H1 (cell line): ENCODE measurements at regions not wholly inside any gene's neighbourhood (a gene's known extent, or its start where the extent isn't known, plus 50 kb on each side); places are given as distances from the start of the nearest gene placed in this dataset.

Source experiments
- CREB1 ChIP-seq: IDR thresholded peaks from 2 replicates; pipeline ENCODE4 v1.6.1; 2012; ENCODE audit warnings: inconsistent platforms
- TBP ChIP-seq: IDR thresholded peaks from 2 replicates; pipeline ENCODE4 v1.6.1; 2011; ENCODE audit warnings: low read depth, low read length, improper control_type of control experiment
- ZNF274 ChIP-seq: IDR thresholded peaks from 2 replicates; pipeline ENCODE4 v1.7.0; 2012; ENCODE audit warnings: low read length, borderline replicate concordance; ENCODE audit errors: extremely low read depth
- TF ChIP-seq, protein P1 (sequence below): IDR thresholded peaks from 2 replicates; pipeline ENCODE4 v1.6.1; 2011; ENCODE audit warnings: low read length, improper control_type of control experiment
- TF ChIP-seq, protein P2 (sequence below): fragments of 300-600 bp; sonication (generic); IDR thresholded peaks from 2 replicates; pipeline ENCODE4 v1.7.1; 2012; ENCODE audit warnings: low read length, moderate library complexity, mild to moderate bottlenecking, inconsistent platforms; ENCODE audit not compliant: insufficient replicate concordance

DNA sequence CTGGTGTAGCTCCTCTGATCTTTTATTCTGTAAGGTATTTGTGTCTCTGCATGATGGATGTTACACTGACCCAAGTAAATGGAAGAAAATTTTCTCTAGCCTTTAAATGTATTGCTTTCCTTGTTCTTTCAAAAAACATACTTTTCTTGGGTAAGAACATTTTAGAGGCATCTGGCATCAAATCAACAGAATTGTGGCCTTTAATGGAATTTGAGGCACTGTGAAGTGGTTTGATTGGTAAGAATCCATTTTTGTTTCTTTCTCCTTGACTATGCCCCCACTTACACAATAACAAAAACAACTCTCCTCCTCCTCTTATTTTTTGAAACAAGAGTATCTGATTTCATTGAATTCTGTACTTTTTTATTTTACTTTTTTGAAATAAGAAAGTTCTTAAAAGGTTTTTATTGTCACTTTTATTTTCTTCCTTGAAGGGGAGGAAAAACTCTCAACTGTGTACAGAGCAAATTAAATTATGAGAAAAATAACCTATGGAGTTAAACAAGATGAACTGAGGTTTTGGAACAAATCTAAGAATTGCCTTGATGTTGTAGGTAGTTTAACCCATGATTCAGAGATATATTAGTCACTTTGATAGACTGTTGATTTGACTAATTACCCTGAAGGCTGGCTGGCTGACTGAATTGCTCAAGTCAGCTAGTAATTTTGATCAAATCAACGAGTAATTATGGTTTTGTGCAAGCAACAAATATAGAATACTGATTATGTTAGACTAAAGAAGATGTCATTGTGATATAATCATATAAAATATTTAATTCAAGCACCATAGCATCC is 146.4 kb downstream of the FHIP1A start (continued):
- TF ChIP-seq, protein P1, sequence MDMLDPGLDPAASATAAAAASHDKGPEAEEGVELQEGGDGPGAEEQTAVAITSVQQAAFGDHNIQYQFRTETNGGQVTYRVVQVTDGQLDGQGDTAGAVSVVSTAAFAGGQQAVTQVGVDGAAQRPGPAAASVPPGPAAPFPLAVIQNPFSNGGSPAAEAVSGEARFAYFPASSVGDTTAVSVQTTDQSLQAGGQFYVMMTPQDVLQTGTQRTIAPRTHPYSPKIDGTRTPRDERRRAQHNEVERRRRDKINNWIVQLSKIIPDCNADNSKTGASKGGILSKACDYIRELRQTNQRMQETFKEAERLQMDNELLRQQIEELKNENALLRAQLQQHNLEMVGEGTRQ, result no peak
- TF ChIP-seq TBP (no peak), CREB1 (no peak), ZNF274 (no peak)
- TF ChIP-seq, protein P2, sequence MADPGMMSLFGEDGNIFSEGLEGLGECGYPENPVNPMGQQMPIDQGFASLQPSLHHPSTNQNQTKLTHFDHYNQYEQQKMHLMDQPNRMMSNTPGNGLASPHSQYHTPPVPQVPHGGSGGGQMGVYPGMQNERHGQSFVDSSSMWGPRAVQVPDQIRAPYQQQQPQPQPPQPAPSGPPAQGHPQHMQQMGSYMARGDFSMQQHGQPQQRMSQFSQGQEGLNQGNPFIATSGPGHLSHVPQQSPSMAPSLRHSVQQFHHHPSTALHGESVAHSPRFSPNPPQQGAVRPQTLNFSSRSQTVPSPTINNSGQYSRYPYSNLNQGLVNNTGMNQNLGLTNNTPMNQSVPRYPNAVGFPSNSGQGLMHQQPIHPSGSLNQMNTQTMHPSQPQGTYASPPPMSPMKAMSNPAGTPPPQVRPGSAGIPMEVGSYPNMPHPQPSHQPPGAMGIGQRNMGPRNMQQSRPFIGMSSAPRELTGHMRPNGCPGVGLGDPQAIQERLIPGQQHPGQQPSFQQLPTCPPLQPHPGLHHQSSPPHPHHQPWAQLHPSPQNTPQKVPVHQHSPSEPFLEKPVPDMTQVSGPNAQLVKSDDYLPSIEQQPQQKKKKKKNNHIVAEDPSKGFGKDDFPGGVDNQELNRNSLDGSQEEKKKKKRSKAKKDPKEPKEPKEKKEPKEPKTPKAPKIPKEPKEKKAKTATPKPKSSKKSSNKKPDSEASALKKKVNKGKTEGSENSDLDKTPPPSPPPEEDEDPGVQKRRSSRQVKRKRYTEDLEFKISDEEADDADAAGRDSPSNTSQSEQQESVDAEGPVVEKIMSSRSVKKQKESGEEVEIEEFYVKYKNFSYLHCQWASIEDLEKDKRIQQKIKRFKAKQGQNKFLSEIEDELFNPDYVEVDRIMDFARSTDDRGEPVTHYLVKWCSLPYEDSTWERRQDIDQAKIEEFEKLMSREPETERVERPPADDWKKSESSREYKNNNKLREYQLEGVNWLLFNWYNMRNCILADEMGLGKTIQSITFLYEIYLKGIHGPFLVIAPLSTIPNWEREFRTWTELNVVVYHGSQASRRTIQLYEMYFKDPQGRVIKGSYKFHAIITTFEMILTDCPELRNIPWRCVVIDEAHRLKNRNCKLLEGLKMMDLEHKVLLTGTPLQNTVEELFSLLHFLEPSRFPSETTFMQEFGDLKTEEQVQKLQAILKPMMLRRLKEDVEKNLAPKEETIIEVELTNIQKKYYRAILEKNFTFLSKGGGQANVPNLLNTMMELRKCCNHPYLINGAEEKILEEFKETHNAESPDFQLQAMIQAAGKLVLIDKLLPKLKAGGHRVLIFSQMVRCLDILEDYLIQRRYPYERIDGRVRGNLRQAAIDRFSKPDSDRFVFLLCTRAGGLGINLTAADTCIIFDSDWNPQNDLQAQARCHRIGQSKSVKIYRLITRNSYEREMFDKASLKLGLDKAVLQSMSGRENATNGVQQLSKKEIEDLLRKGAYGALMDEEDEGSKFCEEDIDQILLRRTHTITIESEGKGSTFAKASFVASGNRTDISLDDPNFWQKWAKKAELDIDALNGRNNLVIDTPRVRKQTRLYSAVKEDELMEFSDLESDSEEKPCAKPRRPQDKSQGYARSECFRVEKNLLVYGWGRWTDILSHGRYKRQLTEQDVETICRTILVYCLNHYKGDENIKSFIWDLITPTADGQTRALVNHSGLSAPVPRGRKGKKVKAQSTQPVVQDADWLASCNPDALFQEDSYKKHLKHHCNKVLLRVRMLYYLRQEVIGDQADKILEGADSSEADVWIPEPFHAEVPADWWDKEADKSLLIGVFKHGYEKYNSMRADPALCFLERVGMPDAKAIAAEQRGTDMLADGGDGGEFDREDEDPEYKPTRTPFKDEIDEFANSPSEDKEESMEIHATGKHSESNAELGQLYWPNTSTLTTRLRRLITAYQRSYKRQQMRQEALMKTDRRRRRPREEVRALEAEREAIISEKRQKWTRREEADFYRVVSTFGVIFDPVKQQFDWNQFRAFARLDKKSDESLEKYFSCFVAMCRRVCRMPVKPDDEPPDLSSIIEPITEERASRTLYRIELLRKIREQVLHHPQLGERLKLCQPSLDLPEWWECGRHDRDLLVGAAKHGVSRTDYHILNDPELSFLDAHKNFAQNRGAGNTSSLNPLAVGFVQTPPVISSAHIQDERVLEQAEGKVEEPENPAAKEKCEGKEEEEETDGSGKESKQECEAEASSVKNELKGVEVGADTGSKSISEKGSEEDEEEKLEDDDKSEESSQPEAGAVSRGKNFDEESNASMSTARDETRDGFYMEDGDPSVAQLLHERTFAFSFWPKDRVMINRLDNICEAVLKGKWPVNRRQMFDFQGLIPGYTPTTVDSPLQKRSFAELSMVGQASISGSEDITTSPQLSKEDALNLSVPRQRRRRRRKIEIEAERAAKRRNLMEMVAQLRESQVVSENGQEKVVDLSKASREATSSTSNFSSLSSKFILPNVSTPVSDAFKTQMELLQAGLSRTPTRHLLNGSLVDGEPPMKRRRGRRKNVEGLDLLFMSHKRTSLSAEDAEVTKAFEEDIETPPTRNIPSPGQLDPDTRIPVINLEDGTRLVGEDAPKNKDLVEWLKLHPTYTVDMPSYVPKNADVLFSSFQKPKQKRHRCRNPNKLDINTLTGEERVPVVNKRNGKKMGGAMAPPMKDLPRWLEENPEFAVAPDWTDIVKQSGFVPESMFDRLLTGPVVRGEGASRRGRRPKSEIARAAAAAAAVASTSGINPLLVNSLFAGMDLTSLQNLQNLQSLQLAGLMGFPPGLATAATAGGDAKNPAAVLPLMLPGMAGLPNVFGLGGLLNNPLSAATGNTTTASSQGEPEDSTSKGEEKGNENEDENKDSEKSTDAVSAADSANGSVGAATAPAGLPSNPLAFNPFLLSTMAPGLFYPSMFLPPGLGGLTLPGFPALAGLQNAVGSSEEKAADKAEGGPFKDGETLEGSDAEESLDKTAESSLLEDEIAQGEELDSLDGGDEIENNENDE, result no peak
